SK-N-SH treated with all-trans-retinoic acid at 6 μM for 48 hours (cell line): ENCODE measurements at regions not wholly inside any gene's neighbourhood (a gene's known extent, or its start where the extent isn't known, plus 50 kb on each side); places are given as distances from the start of the nearest gene placed in this dataset.

Experiments
- ATAC-seq: fragments of 200-7000 bp; cut with Tn5 transposase; 3 replicates; pipeline ENCODE4 v1.9.1; 2020; ENCODE audit warnings: mild to moderate bottlenecking, moderate library complexity
- ARNTL ChIP-seq: fragments of 450-650 bp; formaldehyde crosslinking; IDR thresholded peaks from 2 replicates; pipeline ENCODE4 v1.5.0; 2020; ENCODE audit warnings: low read depth, mild to moderate bottlenecking, moderate library complexity, borderline replicate concordance
- BACH2 ChIP-seq: fragments of 250-450 bp; sonication (Bioruptor Pico); IDR thresholded peaks from 2 replicates; pipeline ENCODE4 v1.9.0; 2021; ENCODE audit warnings: mild to moderate bottlenecking, borderline replicate concordance
- CREB5 ChIP-seq: fragments of 250-450 bp; sonication (Bioruptor Pico); IDR thresholded peaks from 2 replicates; pipeline ENCODE4 v1.5.1; 2020; ENCODE audit warnings: low read depth, mild to moderate bottlenecking, moderate library complexity
- CSDC2 ChIP-seq: fragments of 250-450 bp; sonication (Bioruptor Pico); IDR thresholded peaks from 2 replicates; pipeline ENCODE4 v1.5.0; 2020; ENCODE audit warnings: mild to moderate bottlenecking, moderate library complexity
- CSRNP3 ChIP-seq: fragments of 250-450 bp; sonication (Bioruptor Pico); IDR thresholded peaks from 2 replicates; pipeline ENCODE4 v1.5.1; 2021; ENCODE audit warnings: mild to moderate bottlenecking, moderate library complexity
- ESRRG ChIP-seq: fragments of 250-450 bp; sonication (Bioruptor Pico); IDR thresholded peaks from 2 replicates; pipeline ENCODE4 v1.6.1; 2021; ENCODE audit warnings: mild to moderate bottlenecking
- GLIS3 ChIP-seq: fragments of 250-450 bp; sonication (Bioruptor Pico); IDR thresholded peaks from 2 replicates; pipeline ENCODE4 v1.5.0; 2020; ENCODE audit warnings: mild to moderate bottlenecking, moderate library complexity
- OSR1 ChIP-seq: fragments of 250-450 bp; sonication (Bioruptor Pico); IDR thresholded peaks from 2 replicates; pipeline ENCODE4 v1.8.0; 2022; ENCODE audit warnings: moderate library complexity, mild to moderate bottlenecking, inconsistent platforms
- PPARA ChIP-seq: fragments of 250-450 bp; sonication (Bioruptor Pico); IDR thresholded peaks from 2 replicates; pipeline ENCODE4 v1.5.0; 2020; ENCODE audit warnings: mild to moderate bottlenecking, borderline replicate concordance
- RARB ChIP-seq: fragments of 250-450 bp; sonication (Bioruptor Pico); IDR thresholded peaks from 2 replicates; pipeline ENCODE4 v1.8.0; 2021; ENCODE audit warnings: mild to moderate bottlenecking, moderate library complexity
- SNAI2 ChIP-seq: fragments of 250-450 bp; sonication (Bioruptor Pico); IDR thresholded peaks from 2 replicates; pipeline ENCODE4 v1.5.0; 2020; ENCODE audit warnings: mild to moderate bottlenecking, moderate library complexity
- TOX ChIP-seq: fragments of 250-450 bp; sonication (Bioruptor Pico); IDR thresholded peaks from 2 replicates; pipeline ENCODE4 v1.8.0; 2021; ENCODE audit warnings: mild to moderate bottlenecking, moderate library complexity, borderline replicate concordance
- TSHZ2 ChIP-seq: fragments of 250-450 bp; sonication (Bioruptor Pico); IDR thresholded peaks from 2 replicates; pipeline ENCODE4 v1.5.0; 2020; ENCODE audit warnings: mild to moderate bottlenecking, moderate library complexity
- ZC3H10 ChIP-seq: fragments of 250-450 bp; sonication (Bioruptor Pico); IDR thresholded peaks from 2 replicates; pipeline ENCODE4 v1.5.1; 2021; ENCODE audit warnings: mild to moderate bottlenecking, moderate library complexity
- ZFP3 ChIP-seq: fragments of 250-450 bp; sonication (Bioruptor Pico); IDR thresholded peaks from 2 replicates; pipeline ENCODE4 v1.5.0; 2020; ENCODE audit warnings: mild to moderate bottlenecking, moderate library complexity
- ZNF565 ChIP-seq: fragments of 450-650 bp; formaldehyde crosslinking; conservative IDR thresholded peaks from 2 replicates; pipeline ENCODE4 v1.5.0; 2020; ENCODE audit warnings: low read depth, mild to moderate bottlenecking, moderate library complexity
- ZNF70 ChIP-seq: fragments of 450-650 bp; formaldehyde crosslinking; IDR thresholded peaks from 2 replicates; pipeline ENCODE4 v1.5.0; 2020; ENCODE audit warnings: mild to moderate bottlenecking, moderate library complexity
- ZNF8 ChIP-seq: fragments of 450-650 bp; formaldehyde crosslinking; IDR thresholded peaks from 2 replicates; pipeline ENCODE4 v1.5.0; 2020; ENCODE audit warnings: mild to moderate bottlenecking, moderate library complexity
- TF ChIP-seq, protein P1 (sequence below): fragments of 250-450 bp; sonication (Bioruptor Pico); IDR thresholded peaks from 2 replicates; pipeline ENCODE4 v1.8.0; 2021; ENCODE audit warnings: low read depth, mild to moderate bottlenecking, moderate library complexity, borderline replicate concordance

- TF ChIP-seq CREB5 (CRISPR knock-in tag) (no peak), SNAI2 (CRISPR knock-in tag) (no peak), ZNF70 (no peak)
- TF ChIP-seq, all 23 proteins: peak for 0
These were observed 323.6 kb downstream of the PCNX1 start (continued) for GRCh38 chr14:71230897-71231296.

DNA sequence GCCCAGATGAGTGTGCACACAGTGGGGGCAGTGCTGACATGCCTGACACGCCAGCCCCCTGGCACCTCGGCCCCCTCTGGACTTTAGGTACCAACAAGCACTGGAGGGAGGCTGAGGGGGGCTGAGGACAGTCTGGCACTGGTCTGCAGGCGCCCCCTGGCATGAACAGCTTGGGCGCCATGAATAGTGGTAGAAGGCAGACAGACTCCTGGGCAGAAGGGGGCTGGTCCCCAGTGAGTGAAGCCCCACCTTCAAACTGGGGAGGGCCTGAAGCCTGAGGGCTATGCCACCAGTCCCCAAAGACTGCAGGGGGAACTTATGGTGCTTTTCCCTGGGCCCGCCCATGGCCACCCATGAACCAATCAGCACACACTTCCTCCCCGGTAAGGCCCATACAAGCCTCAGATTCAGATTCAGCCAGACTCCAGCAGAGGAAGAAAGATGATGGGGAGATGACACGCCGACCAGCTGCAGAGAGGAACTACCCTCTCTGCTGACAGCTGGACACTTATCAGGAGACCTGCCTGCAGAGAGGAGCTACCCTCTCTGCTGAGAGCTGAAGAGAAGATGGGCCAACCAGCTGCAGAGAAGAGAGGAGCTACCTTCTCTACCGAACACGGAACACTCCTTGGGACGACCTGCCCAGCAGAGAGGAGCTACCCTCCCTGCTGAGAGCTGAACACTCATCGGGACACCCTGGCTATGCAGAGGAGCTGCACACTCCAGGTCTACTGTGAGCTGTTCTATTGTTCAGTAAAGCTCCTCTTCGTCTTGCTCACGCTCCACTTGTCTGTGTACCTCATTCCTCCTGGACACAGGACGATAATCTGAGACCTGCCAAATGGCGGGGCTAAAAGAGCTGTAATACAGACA is 324.5 kb downstream of the PCNX1 start:
- peak; percentile 33; the same call in 2 of the 3 replicates for ATAC-seq
- TF ChIP-seq ZNF70 (no peak), CSDC2 (CRISPR knock-in tag) (no peak), ZNF8 (CRISPR knock-in tag) (no peak), TOX (CRISPR knock-in tag) (no peak), PPARA (no peak)

GRCh38 chr14:71232506-71232905 is 325.2 kb downstream of the PCNX1 start:
- no peak for ATAC-seq
- TF ChIP-seq PPARA (no peak), ESRRG (CRISPR knock-in tag) (no peak), OSR1 (CRISPR knock-in tag) (no peak), ZNF8 (CRISPR knock-in tag) (no peak), SNAI2 (CRISPR knock-in tag) (no peak), ZFP3 (CRISPR knock-in tag) (no peak), ZNF565 (CRISPR knock-in tag) (no peak), ARNTL (CRISPR knock-in tag) (no peak), RARB (CRISPR knock-in tag) (no peak)
- TF ChIP-seq, all 23 proteins: peak for 0

DNA sequence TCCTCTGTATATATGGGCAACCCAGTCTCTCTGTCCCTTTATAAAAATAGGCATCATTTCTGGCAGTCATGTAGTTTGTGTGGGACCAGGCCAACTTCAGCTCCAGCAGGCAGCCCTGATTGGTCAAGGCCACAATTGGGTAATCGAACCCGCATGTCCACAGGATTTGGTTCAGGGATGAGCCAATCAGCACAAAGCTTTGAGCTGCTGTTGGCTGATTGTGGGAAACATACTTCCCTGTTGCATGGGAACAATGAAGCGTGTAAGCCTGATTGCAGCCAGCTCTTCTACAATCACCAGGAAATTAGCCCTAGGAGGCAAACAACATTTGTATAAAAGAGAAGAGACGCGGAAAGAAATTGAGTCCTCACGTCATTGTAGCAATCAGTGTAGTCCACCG is 328.6 kb downstream of the PCNX1 start:
- peak; percentile 24; the same call in 1 of the 3 replicates for ATAC-seq
- TF ChIP-seq CSDC2 (CRISPR knock-in tag): no peak
- TF ChIP-seq TSHZ2 (CRISPR knock-in tag): no peak
- no peak for TF ChIP-seq BACH2 (CRISPR knock-in tag)
- TF ChIP-seq OSR1 (CRISPR knock-in tag): no peak
- no peak for TF ChIP-seq CREB5 (CRISPR knock-in tag)
- TF ChIP-seq RARB (CRISPR knock-in tag): no peak
- TF ChIP-seq CSRNP3 (CRISPR knock-in tag): no peak
- TF ChIP-seq TOX (CRISPR knock-in tag): no peak
- no peak for TF ChIP-seq ZNF8 (CRISPR knock-in tag)
- no peak for TF ChIP-seq ZC3H10 (CRISPR knock-in tag)
- no peak for TF ChIP-seq PPARA
- TF ChIP-seq, protein P1, sequence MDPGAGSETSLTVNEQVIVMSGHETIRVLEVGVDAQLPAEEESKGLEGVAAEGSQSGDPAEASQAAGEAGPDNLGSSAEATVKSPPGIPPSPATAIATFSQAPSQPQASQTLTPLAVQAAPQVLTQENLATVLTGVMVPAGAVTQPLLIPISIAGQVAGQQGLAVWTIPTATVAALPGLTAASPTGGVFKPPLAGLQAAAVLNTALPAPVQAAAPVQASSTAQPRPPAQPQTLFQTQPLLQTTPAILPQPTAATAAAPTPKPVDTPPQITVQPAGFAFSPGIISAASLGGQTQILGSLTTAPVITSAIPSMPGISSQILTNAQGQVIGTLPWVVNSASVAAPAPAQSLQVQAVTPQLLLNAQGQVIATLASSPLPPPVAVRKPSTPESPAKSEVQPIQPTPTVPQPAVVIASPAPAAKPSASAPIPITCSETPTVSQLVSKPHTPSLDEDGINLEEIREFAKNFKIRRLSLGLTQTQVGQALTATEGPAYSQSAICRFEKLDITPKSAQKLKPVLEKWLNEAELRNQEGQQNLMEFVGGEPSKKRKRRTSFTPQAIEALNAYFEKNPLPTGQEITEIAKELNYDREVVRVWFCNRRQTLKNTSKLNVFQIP (CRISPR knock-in tag): no peak
- TF ChIP-seq GLIS3 (CRISPR knock-in tag): no peak
- no peak for TF ChIP-seq SNAI2 (CRISPR knock-in tag)
- TF ChIP-seq, all 23 proteins: peak for 0
